ENCODE measurements at regions not wholly inside any gene's neighbourhood (a gene's known extent, or its start where the extent isn't known, plus 50 kb on each side); places are given as distances from the start of the nearest gene placed in this dataset.

DNA sequence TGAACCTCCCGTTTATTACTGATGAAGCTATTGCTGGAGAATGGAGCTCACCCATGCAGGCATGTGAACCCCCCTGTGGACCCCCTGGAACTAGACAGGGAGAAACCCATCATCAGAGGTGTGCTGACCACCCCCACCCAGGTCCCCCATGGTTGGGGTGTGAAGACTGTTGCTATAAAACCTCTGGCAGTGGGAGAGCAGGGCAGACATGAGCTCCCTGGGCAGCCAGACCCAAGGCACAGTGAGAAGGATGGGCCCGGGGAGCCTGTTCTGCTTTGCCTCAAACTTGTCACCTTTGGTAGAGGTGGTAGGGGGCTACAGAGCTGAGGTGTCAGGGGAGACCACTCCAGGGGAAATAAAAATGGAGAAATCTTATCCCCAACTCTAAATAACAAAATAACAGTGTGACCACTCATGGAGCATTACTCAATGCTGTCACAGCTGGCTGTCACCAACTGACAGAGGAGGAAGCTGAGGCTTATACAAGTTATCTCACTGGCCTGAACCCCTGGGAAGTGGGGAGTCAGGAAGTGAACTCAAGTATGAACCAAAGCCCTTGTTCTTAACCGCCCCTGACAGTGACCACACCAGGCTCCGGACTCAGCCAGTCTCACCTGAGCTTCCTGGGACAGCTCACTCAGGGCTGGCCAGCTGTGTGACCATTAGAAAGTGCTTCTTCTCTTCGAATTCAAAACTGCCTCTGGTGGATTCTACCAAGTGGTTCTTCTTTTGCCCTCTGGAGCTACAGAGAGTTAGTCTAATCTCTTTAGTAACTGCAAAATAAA is 698.8 kb downstream of the MATN1 start:
- Histone ChIP-seq H3K27me3 (ENCODE audit: insufficient read depth, low read depth) (no peaks in the 10 kb centered on the region), H3K79me2 (ENCODE audit: insufficient read depth, low read depth) (no peaks in the 10 kb centered on the region), H3K9ac (no peak overlapping the region), H3K4me3 (IDR thresholded peaks at IDR 0.05; ENCODE audit: insufficient read depth, low read depth, low read length) (no peak overlapping the region), H3K36me3 (ENCODE audit: insufficient read depth) (no peaks in the 10 kb centered on the region), H4K20me1 (ENCODE audit: insufficient read depth) (no peaks in the 10 kb centered on the region), H2AFZ (ENCODE audit: low read depth) (no peak overlapping the region), H3K4me1 (ENCODE audit: low read depth, poor library complexity, severe bottlenecking) (no peaks in the 10 kb centered on the region), H3K27ac (no peak overlapping the region), H3K4me2 (no peak overlapping the region)
- TF ChIP-seq, protein P1, sequence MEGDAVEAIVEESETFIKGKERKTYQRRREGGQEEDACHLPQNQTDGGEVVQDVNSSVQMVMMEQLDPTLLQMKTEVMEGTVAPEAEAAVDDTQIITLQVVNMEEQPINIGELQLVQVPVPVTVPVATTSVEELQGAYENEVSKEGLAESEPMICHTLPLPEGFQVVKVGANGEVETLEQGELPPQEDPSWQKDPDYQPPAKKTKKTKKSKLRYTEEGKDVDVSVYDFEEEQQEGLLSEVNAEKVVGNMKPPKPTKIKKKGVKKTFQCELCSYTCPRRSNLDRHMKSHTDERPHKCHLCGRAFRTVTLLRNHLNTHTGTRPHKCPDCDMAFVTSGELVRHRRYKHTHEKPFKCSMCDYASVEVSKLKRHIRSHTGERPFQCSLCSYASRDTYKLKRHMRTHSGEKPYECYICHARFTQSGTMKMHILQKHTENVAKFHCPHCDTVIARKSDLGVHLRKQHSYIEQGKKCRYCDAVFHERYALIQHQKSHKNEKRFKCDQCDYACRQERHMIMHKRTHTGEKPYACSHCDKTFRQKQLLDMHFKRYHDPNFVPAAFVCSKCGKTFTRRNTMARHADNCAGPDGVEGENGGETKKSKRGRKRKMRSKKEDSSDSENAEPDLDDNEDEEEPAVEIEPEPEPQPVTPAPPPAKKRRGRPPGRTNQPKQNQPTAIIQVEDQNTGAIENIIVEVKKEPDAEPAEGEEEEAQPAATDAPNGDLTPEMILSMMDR (conservative IDR thresholded peaks at IDR 0.05; ENCODE audit: low read depth, low read length): no peak

DNA sequence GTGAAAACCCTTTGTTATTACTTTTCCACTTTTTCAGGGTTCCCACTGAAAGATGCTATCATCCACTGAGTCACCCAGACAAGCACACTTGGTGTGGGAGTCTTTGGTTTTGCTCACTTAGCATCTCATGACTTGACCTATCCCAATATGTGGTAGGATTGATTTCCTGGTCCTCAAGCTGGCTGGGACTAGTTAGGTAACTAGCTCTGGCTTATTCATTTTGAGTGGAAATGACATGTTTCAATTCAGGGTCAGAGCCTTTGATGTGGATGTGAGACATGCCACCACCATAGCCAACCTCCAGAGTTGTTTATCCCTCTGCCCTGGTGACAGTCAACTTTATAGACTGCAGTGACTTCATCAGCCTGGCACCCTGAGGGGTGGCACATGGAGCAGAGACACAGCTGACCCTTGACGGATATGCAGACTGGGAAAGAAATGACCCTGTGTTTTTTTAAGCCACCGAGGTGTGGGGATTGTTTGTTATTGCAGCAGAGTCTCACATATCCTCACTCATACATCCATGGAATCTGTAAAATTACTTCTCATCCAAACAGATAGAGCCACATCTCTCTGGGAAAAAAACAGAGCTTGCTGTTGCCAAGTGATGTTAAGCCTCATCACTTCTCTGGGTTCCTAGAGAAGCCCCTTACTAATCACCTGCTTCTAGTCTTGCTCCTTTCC is 699.9 kb downstream of the MATN1 start:
- no peak overlapping the region for H3K9ac ChIP-seq
- H4K20me1 ChIP-seq (ENCODE audit: insufficient read depth): no peaks in the 10 kb centered on the region
- no peaks in the 10 kb centered on the region for H3K79me2 ChIP-seq (ENCODE audit: insufficient read depth, low read depth)
- H3K27ac ChIP-seq: no peak overlapping the region
- no peak overlapping the region for H3K4me2 ChIP-seq
- H2AFZ ChIP-seq (ENCODE audit: low read depth): no peak overlapping the region
- H3K4me3 ChIP-seq (IDR thresholded peaks at IDR 0.05; ENCODE audit: insufficient read depth, low read depth, low read length): no peak overlapping the region
- no peaks in the 10 kb centered on the region for H3K4me1 ChIP-seq (ENCODE audit: low read depth, poor library complexity, severe bottlenecking)
- H3K36me3 ChIP-seq (ENCODE audit: insufficient read depth): no peaks in the 10 kb centered on the region
- TF ChIP-seq, protein P1 (conservative IDR thresholded peaks at IDR 0.05; ENCODE audit: low read depth, low read length): no peak
- H3K27me3 ChIP-seq (ENCODE audit: insufficient read depth, low read depth): no peaks in the 10 kb centered on the region

DNA sequence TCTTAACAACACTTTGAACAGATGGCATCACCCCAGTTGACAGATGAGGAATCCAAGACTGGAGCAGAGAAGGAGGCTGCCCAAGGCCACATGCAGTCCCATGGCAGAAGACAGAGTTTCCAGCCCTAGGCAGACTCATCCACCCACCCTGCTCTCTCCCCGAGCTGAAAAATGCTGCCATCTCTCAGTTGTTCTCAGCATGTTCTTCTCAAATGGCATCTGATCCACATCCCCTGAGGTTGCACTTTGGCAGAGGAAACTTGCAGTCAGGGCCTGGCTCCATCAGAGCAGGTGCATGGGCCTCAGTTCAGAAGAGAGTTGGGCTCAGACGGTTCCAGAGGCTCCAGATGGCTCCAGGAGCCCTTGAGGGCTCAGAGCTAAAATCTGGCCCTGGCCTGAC is 709.4 kb downstream of the MATN1 start:
- Histone ChIP-seq H3K9ac (no peak overlapping the region), H4K20me1 (ENCODE audit: insufficient read depth) (no peaks in the 10 kb centered on the region), H3K27me3 (ENCODE audit: insufficient read depth, low read depth) (no peaks in the 10 kb centered on the region), H3K36me3 (ENCODE audit: insufficient read depth) (no peaks in the 10 kb centered on the region), H3K4me2 (no peak overlapping the region), H3K27ac (no peak overlapping the region), H3K4me3 (IDR thresholded peaks at IDR 0.05; ENCODE audit: insufficient read depth, low read depth, low read length) (no peak overlapping the region), H2AFZ (ENCODE audit: low read depth) (no peak overlapping the region), H3K79me2 (ENCODE audit: insufficient read depth, low read depth) (no peaks in the 10 kb centered on the region), H3K4me1 (ENCODE audit: low read depth, poor library complexity, severe bottlenecking) (no peaks in the 10 kb centered on the region)
- TF ChIP-seq, protein P1 (conservative IDR thresholded peaks at IDR 0.05; ENCODE audit: low read depth, low read length): no peak

- H3K9ac ChIP-seq: no peak overlapping the region
Measured at GRCh38 chr1:30012455-30013440, 710.6 kb downstream of the MATN1 start.

More at GRCh38 chr1:30012455-30013440, 710.6 kb downstream of the MATN1 start:
- Histone ChIP-seq H3K4me2 (no peak overlapping the region), H3K36me3 (ENCODE audit: insufficient read depth) (no peaks in the 10 kb centered on the region), H3K4me1 (ENCODE audit: low read depth, poor library complexity, severe bottlenecking) (no peaks in the 10 kb centered on the region), H2AFZ (ENCODE audit: low read depth) (no peak overlapping the region), H3K27ac (no peak overlapping the region), H4K20me1 (ENCODE audit: insufficient read depth) (no peaks in the 10 kb centered on the region), H3K4me3 (IDR thresholded peaks at IDR 0.05; ENCODE audit: insufficient read depth, low read depth, low read length) (no peak overlapping the region), H3K79me2 (ENCODE audit: insufficient read depth, low read depth) (no peaks in the 10 kb centered on the region), H3K27me3 (ENCODE audit: insufficient read depth, low read depth) (no peaks in the 10 kb centered on the region)
- TF ChIP-seq, protein P1 (conservative IDR thresholded peaks at IDR 0.05; ENCODE audit: low read depth, low read length): no peak

Measured in KMS-11 (cell line).